Prostate gland (tissue), 2 donors: ENCODE measurements at regions not wholly inside any gene's neighbourhood (a gene's known extent, or its start where the extent isn't known, plus 50 kb on each side); places are given as distances from the start of the nearest gene placed in this dataset.

Experiments
- DNase-seq: peaks from one replicate; pipeline ENCODE4 v3.0.0-alpha.2; 2019; ENCODE audit warnings: low spot score
- H3K27ac ChIP-seq, 2 donors: fragments of 200-600 bp; sonication (generic); 2 replicates each; pipeline ENCODE4 v1.5.1; 2017 to 2019
- H3K27me3 ChIP-seq: fragments of 200-600 bp; sonication (generic); replicated peaks from 2 replicates; pipeline ENCODE4 v1.5.1; 2019; ENCODE audit not compliant: insufficient read depth
- H3K36me3 ChIP-seq, 2 donors: fragments of 200-600 bp; sonication (generic); 1 replicate in 1 of 2; 2 replicates in 1 of 2; pipeline versions ENCODE4 v1.5.1 to v1.8.1; 2017 to 2019
- H3K4me1 ChIP-seq: fragments of 200-600 bp; sonication (generic); replicated peaks from 2 replicates; pipeline ENCODE4 v1.5.1; 2019
- H3K4me3 ChIP-seq, 2 donors: fragments of 200-600 bp; sonication (generic); 2 replicates each; pipeline ENCODE4 v1.5.1; 2017 to 2019
- H3K9me3 ChIP-seq: fragments of 200-600 bp; sonication (generic); 2 replicates; pipeline ENCODE4 v1.5.1; 2017
- POLR2A ChIP-seq: fragments of 450-650 bp; IDR thresholded peaks from one replicate; pipeline ENCODE4 v1.6.1; 2016; ENCODE audit warnings: antibody characterized with exemption, mild to moderate bottlenecking
- POLR2AphosphoS5 ChIP-seq: sonication (generic); formaldehyde crosslinking; IDR thresholded peaks from one replicate; pipeline ENCODE4 v1.6.1; 2017; ENCODE audit warnings: antibody characterized with exemption
- WGBS: methylation state at CpG from one replicate; pipeline ENCODE4 v1.1.5; 2018; 5-methylcytosine and 5-hydroxymethylcytosine counted together
- intact Hi-C: fragments of 100-400 bp; cut with DNase I; formaldehyde crosslinking; loops from one replicate; pipeline ENCODE4 v1.14.2; 2022
- TF ChIP-seq, protein P1 (sequence below), 4 experiments: fragments of 200-600 bp in 2 of 4; fragments of 450-650 bp in 2 of 4; sonication (generic) in 2 of 4; IDR thresholded peaks; 1 replicate in 3 of 4; 2 replicates in 1 of 4; pipeline ENCODE4 v1.5.1; 2016 to 2019; ENCODE audit warnings: antibody characterized with exemption in 4 of 4, mild to moderate bottlenecking in 2 of 4, moderate library complexity in 2 of 4

DNA sequence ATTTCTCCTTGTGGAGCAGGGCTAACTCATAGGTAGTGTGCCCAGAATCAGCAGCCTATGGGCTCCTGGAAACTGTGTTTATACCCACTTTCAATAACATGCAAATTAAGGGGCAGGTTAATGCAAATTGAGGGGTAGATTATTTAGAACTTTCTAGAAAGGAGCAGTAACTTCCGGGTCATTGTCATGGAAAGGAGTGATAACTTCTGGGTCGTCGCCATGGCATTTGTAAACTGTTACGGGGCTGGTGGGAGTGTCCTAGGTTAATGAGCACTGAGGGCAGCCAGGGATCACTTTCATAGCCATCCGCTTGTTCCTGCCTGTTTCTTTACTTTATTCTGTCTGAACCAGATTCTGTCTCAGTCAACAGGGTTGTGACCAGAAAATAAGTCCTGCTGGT is 143.3 kb upstream of the RFLNA start:
- Histone ChIP-seq H3K27me3 (no peaks in the 10 kb centered on the region), H3K4me1 (no peaks in the 10 kb centered on the region), H3K4me3 (no peak overlapping the region), H3K9me3 (no peaks in the 10 kb centered on the region), H3K27ac (no peak overlapping the region), H3K36me3 (no peaks in the 10 kb centered on the region)
- intact Hi-C loops, result no loop called here
- DNase-seq, result no peak
- TF ChIP-seq, protein P1, sequence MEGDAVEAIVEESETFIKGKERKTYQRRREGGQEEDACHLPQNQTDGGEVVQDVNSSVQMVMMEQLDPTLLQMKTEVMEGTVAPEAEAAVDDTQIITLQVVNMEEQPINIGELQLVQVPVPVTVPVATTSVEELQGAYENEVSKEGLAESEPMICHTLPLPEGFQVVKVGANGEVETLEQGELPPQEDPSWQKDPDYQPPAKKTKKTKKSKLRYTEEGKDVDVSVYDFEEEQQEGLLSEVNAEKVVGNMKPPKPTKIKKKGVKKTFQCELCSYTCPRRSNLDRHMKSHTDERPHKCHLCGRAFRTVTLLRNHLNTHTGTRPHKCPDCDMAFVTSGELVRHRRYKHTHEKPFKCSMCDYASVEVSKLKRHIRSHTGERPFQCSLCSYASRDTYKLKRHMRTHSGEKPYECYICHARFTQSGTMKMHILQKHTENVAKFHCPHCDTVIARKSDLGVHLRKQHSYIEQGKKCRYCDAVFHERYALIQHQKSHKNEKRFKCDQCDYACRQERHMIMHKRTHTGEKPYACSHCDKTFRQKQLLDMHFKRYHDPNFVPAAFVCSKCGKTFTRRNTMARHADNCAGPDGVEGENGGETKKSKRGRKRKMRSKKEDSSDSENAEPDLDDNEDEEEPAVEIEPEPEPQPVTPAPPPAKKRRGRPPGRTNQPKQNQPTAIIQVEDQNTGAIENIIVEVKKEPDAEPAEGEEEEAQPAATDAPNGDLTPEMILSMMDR (IDR thresholded peaks at IDR 0.05), result no peak
- TF ChIP-seq POLR2A, result no peak
- no peak for TF ChIP-seq POLR2AphosphoS5
- WGBS, result 78% methylated on average over 5 of the region's 5 CpGs

DNA sequence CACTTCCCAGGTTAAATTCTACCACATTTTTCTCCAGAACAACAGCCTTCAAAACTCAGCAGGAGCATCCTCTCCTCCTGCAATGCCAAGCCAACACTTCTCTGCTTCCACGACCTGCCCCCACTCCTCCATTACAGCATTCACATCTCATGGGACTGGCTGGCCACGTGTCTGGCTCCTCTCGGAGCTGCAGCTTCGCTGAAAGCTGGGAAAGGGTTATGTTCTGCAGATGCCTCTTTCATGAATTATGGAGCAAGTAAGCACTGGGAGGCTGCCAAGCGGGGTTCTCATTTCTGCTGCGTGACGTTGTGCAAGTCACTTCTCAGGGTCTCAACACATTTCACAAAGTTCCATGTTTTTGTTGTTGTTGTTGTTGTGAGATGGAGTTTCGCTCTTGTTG is 142.2 kb upstream of the RFLNA start:
- Histone ChIP-seq H3K4me3 (no peak overlapping the region), H3K4me1 (no peaks in the 10 kb centered on the region), H3K27me3 (no peaks in the 10 kb centered on the region), H3K36me3 (no peaks in the 10 kb centered on the region), H3K27ac (no peak overlapping the region), H3K9me3 (no peaks in the 10 kb centered on the region)
- TF ChIP-seq POLR2AphosphoS5, result no peak
- TF ChIP-seq, protein P1 (IDR thresholded peaks at IDR 0.05), result no peak
- TF ChIP-seq POLR2A, result no peak
- intact Hi-C loops, result no loop called here
- 86% methylated on average over 8 of the region's 8 CpGs for WGBS
- no peak for DNase-seq

GRCh38 chr12:124153392-124153791 is 141.5 kb upstream of the RFLNA start:
- H3K4me3 ChIP-seq, result no peak overlapping the region
- intact Hi-C loops, result no loop called here
- no peak for DNase-seq
- TF ChIP-seq, protein P1 (IDR thresholded peaks at IDR 0.05), result no peak
- TF ChIP-seq POLR2A (no peak), POLR2AphosphoS5 (no peak)
- no peaks in the 10 kb centered on the region for H3K9me3 ChIP-seq
- H3K36me3 ChIP-seq, result no peaks in the 10 kb centered on the region
- WGBS, result 85% methylated on average over 2 of the region's 2 CpGs
- H3K4me1 ChIP-seq, result no peaks in the 10 kb centered on the region
- no peak overlapping the region for H3K27ac ChIP-seq
- H3K27me3 ChIP-seq, result no peaks in the 10 kb centered on the region

DNA sequence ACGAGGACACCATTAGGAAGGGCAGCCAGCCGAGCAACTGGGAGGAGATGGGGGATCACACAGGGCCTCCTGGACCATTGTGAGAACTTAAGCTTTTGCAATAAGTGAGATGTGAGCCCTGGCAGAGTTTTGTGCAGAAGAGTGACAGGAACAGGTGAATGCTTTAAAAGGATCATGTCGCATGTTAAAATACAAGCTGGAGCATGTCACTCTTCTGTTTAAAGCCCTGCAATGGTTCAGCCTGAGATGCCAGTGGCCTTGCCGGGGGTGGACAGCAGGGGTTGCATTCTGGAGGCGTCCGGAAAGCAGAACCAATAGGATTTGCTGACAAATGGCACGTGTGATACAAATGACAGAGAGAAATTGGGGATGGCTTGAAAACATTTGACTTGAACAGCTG is 137.5 kb upstream of the RFLNA start:
- intact Hi-C loops, result no loop called here
- no peaks in the 10 kb centered on the region for H3K4me1 ChIP-seq
- H3K27ac ChIP-seq, result no peak overlapping the region
- H3K9me3 ChIP-seq, result no peaks in the 10 kb centered on the region
- H3K36me3 ChIP-seq, result no peaks in the 10 kb centered on the region
- H3K4me3 ChIP-seq, result no peak overlapping the region
- no peak for TF ChIP-seq POLR2AphosphoS5
- TF ChIP-seq, protein P1 (IDR thresholded peaks at IDR 0.05), result no peak
- no peak for TF ChIP-seq POLR2A
- no peak for DNase-seq
- H3K27me3 ChIP-seq, result no peaks in the 10 kb centered on the region
- WGBS, result 69% methylated on average over 7 of the region's 7 CpGs

DNA sequence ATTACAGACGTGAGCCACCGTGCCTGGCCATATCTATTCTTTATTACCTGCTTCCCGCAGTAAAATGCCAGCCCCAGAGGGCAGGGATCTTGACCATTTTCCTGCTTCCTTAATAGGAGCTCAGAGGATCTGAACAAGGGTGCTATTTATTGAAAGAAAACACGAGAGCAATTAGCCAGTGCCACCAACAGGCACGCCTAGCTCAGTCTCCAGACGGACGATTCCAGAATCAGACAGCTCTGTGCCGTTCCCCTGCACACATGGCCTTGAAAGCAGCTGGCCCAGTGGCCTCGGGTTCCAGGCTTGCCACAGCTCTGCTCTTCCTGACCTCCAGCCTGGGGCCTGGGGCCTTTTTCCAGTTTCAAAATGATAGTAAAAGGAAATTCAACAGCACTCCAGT is 135.2 kb upstream of the RFLNA start:
- 81% methylated on average over 9 of the region's 9 CpGs for WGBS
- TF ChIP-seq POLR2AphosphoS5 (no peak), POLR2A (no peak)
- TF ChIP-seq, protein P1 (IDR thresholded peaks at IDR 0.05), result no peak

More for the DNA sequence above, 135.2 kb upstream of the RFLNA start:
- no peak overlapping the region for H3K27ac ChIP-seq
- intact Hi-C loops, result no loop called here
- H3K27me3 ChIP-seq, result no peaks in the 10 kb centered on the region
- H3K4me1 ChIP-seq, result no peaks in the 10 kb centered on the region
- H3K9me3 ChIP-seq, result no peaks in the 10 kb centered on the region
- DNase-seq, result no peak
- no peak overlapping the region for H3K4me3 ChIP-seq
- H3K36me3 ChIP-seq, result no peaks in the 10 kb centered on the region
